GM21723 (cell line): ENCODE measurements at regions not wholly inside any gene's neighbourhood (a gene's known extent, or its start where the extent isn't known, plus 50 kb on each side); places are given as distances from the start of the nearest gene placed in this dataset.

Source experiments
- ATAC-seq: cut with Tn5 transposase; IDR thresholded peaks from one replicate; pipeline ENCODE4 v1.9.1; 2021; ENCODE audit warnings: mild to moderate bottlenecking, moderate library complexity; ENCODE audit not compliant: unreplicated experiment

DNA sequence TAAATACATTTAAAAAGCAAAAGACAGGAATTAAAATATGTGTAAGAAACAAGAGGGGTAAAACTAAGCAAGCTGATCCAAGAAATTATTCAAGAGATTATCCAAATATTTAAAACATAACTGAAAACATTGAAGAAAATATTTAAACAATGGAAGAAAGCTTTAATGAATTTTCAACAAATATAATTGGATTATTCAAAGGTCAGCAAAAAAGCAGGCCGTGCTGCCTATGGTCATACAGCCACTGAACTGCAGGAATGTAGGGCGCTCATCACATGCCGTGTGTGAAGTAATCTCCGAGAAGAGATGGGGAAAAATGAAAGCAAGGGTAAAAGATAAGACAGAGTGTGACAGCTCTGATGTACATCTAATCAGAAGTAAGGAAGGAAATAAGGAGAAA, 1195.4 kb upstream of the EYS start:
- ATAC-seq = no peak

GRCh38 chr6:66900133-66901083, 1193.4 kb upstream of the EYS start:
- no peak for ATAC-seq

GRCh38 chr6:66897576-66897975, 1190.5 kb upstream of the EYS start:
- no peak for ATAC-seq

DNA sequence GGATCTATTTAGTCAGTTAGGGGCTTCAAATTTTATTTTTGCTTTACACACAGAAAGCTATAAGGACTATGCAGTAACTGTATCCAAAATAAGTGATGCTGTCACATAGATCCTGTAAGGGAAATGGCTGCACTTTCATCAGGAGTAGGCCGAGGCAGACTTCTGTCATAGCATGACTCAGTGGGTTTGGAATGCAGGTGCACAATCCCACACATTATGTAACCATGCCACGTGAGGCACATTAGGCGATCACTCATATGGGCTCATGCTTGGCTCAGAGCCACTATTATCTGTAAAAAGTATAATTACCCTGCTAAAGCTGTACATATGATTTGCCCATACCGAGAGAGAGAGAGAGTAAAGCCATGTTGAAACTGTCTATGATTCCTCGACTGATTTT, 1189.4 kb upstream of the EYS start:
- no peak for ATAC-seq

- ATAC-seq = no peak
Observed at GRCh38 chr6:66883453-66883852, 1176.4 kb upstream of the EYS start.

GRCh38 chr6:66866801-66867200, 1159.8 kb upstream of the EYS start:
- no peak for ATAC-seq

GRCh38 chr6:66865771-66866170, 1158.7 kb upstream of the EYS start:
- ATAC-seq = no peak

- no peak for ATAC-seq
Observed at GRCh38 chr6:66861007-66861541, 1154.0 kb upstream of the EYS start.

- no peak for ATAC-seq
Observed at GRCh38 chr6:66860328-66860727, 1153.3 kb upstream of the EYS start.

DNA sequence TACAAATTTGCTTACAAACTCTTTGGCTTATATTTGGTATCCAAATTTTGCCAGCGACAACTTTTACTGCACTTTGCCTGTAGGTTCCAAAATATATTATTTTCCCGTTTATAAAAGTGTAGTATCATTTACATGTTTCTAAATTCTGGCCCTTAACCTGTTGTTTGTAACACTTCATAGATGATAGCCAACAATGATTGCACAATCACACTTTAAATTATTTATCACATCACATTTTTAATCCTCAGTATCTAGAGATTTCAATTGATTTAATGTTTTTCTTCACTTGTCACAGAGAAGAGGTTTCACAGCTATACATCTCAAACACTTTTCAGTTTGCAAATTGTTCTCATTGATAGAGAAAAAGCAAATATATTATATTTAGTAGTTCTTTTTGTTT, 1151.2 kb upstream of the EYS start:
- ATAC-seq = no peak

DNA sequence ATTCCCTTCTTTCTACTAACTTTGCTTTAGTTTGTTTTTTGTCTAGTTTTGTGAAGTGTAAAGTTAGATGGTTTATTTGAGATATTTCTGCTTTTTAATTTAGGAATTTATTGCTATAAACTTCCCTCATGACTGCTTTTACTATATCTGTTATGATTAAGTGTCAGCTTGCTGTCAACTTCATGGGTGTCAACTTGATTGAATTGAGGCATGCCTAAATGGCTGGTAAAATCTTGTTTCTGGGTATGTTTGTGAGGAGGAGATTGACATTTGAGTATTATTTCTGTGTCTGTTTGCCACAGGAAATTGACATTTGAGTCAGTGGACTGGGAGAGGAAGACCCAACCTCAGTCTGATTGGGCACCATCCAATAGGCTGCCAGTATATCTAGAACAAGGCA, 1147.0 kb upstream of the EYS start:
- ATAC-seq = no peak

- no peak for ATAC-seq
Observed at GRCh38 chr6:66851930-66852329, 1144.9 kb upstream of the EYS start.

- no peak for ATAC-seq
Observed at GRCh38 chr6:66849843-66850242, 1142.8 kb upstream of the EYS start.

GRCh38 chr6:66848244-66848953, 1141.4 kb upstream of the EYS start:
- no peak for ATAC-seq

- ATAC-seq = no peak
Observed at GRCh38 chr6:66838764-66839163, 1131.7 kb upstream of the EYS start.

GRCh38 chr6:66825539-66825938, 1118.5 kb upstream of the EYS start:
- no peak for ATAC-seq

- ATAC-seq = no peak
Observed at GRCh38 chr6:66814156-66814555, 1107.1 kb upstream of the EYS start.

GRCh38 chr6:66808771-66809170, 1101.7 kb upstream of the EYS start:
- ATAC-seq = no peak

DNA sequence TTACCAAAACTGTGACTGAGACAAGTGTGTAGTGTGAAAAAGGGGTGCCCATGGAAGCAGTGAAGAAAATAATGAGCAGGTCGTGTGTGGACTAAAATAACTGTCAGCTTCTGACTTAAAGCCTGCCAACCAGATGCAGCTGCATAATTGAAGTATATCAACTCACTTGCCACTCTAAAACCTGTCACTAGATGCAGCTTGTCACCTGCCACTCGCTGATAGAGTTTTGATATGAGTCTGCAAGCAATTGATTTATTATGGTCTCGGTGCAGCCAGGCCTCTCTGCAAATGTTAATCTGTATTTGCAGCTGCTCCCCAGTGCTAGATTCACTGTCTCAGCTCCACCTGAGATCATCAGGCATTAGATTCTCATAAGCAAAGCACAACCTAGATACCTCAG, 1090.0 kb upstream of the EYS start:
- no peak for ATAC-seq

DNA sequence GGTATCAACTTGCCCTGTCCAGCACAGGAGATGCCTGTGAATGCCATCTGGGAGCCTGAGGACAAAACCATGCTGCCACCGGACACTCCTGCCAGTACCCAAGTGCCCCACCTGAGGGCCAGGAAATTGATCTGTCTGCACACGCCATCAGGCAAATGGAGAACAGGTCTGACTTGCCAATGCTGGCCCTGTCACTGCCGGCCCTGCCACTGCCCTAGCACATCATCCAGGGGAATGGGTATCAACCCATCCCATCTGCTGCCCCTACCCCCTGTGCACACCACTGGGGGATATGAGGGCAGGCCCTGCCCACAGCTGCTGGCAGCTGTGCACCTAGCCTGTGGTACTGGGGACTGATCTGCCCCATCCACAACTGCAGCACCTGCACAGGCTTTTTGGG, 1081.6 kb upstream of the EYS start:
- ATAC-seq = no peak

DNA sequence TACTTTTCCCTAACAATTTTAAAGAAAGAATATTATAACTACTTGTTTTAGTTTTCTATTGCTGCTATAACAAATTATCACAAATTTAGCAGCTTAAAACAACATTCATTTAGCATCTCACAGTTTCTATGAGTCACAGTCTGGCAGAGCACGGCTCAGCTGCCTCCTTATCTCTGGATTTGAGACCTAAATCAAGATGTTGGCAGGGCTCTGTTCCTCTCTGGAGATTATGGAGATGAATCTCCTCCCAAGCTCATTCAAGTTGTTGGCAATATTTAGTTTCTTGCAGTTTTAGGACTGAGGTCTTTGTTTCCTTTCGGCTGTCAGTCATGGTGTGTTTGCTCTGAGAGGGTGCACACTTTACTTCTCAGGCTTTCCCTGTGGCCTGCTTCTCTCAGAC, 1065.8 kb upstream of the EYS start:
- ATAC-seq = no peak

GRCh38 chr6:66771626-66772025, 1064.6 kb upstream of the EYS start:
- no peak for ATAC-seq
